ENCODE measurements at regions not wholly inside any gene's neighbourhood (a gene's known extent, or its start where the extent isn't known, plus 50 kb on each side); places are given as distances from the start of the nearest gene placed in this dataset.

GRCh38 chr16:35910409-35910808 lies 2451.0 kb downstream of the TP53TG3F start:
- DNase-seq = no peak

GRCh38 chr16:35911899-35912298 lies 2452.5 kb downstream of the TP53TG3F start:
- no peak for DNase-seq

- DNase-seq = no peak
These were observed 2472.3 kb downstream of the TP53TG3F start for GRCh38 chr16:35931722-35932121.

Measured in dermis blood vessel endothelial cell (primary cell).